GM10847 (cell line): ENCODE measurements at regions not wholly inside any gene's neighbourhood (a gene's known extent, or its start where the extent isn't known, plus 50 kb on each side); places are given as distances from the start of the nearest gene placed in this dataset.

Experiments
- POLR2A ChIP-seq: IDR thresholded peaks from 2 replicates; pipeline ENCODE4 v1.6.1; 2011; ENCODE audit not compliant: insufficient read length; ENCODE audit errors: extremely low read depth

- TF ChIP-seq POLR2A = no peak
Measured at GRCh38 chr3:46086986-46087385, 59.7 kb upstream of the XCR1 start.

- TF ChIP-seq POLR2A = no peak
Measured at GRCh38 chr3:46086083-46086437, 58.8 kb upstream of the XCR1 start.

- no peak for TF ChIP-seq POLR2A
Measured at GRCh38 chr3:46085421-46086082, 58.3 kb upstream of the XCR1 start.

GRCh38 chr3:46083956-46084355, 56.7 kb upstream of the XCR1 start:
- no peak for TF ChIP-seq POLR2A

GRCh38 chr3:46082849-46083248, 55.6 kb upstream of the XCR1 start:
- no peak for TF ChIP-seq POLR2A

GRCh38 chr3:46082021-46082420, 54.7 kb upstream of the XCR1 start:
- no peak for TF ChIP-seq POLR2A

GRCh38 chr3:46080969-46081345, 53.7 kb upstream of the XCR1 start:
- TF ChIP-seq POLR2A = no peak

- no peak for TF ChIP-seq POLR2A
Measured at GRCh38 chr3:46080124-46080968, 53.1 kb upstream of the XCR1 start.

GRCh38 chr3:46078712-46079400, 51.6 kb upstream of the XCR1 start:
- TF ChIP-seq POLR2A = no peak
